LNCAP (cell line): ENCODE measurements at regions not wholly inside any gene's neighbourhood (a gene's known extent, or its start where the extent isn't known, plus 50 kb on each side); places are given as distances from the start of the nearest gene placed in this dataset.

Experiments
- CTCF ChIP-seq: fragments of 450-650 bp; IDR thresholded peaks from 2 replicates; pipeline ENCODE4 v1.5.1; 2017; ENCODE audit warnings: mild to moderate bottlenecking

GRCh38 chr22:47659467-47660223 is 897.2 kb downstream of the TBC1D22A start:
- no peak for TF ChIP-seq CTCF

- no peak for TF ChIP-seq CTCF
Measured at GRCh38 chr22:47658182-47658581, 895.7 kb downstream of the TBC1D22A start.

- no peak for TF ChIP-seq CTCF
Measured at GRCh38 chr22:47657224-47657623, 894.8 kb downstream of the TBC1D22A start.

GRCh38 chr22:47656806-47657205 is 894.4 kb downstream of the TBC1D22A start:
- no peak for TF ChIP-seq CTCF

- no peak for TF ChIP-seq CTCF
Measured at GRCh38 chr22:47655930-47656329, 893.5 kb downstream of the TBC1D22A start.

GRCh38 chr22:47654922-47655491 is 892.6 kb downstream of the TBC1D22A start:
- no peak for TF ChIP-seq CTCF

- TF ChIP-seq CTCF: no peak
Measured at GRCh38 chr22:47653921-47654320, 891.5 kb downstream of the TBC1D22A start.
